ENCODE measurements at regions not wholly inside any gene's neighbourhood (a gene's known extent, or its start where the extent isn't known, plus 50 kb on each side); places are given as distances from the start of the nearest gene placed in this dataset.

GRCh38 chr22:47231759-47232158, 469.3 kb downstream of the TBC1D22A start:
- DNase-seq (ENCODE audit: low read depth) = no peak
- TF ChIP-seq, protein P1, sequence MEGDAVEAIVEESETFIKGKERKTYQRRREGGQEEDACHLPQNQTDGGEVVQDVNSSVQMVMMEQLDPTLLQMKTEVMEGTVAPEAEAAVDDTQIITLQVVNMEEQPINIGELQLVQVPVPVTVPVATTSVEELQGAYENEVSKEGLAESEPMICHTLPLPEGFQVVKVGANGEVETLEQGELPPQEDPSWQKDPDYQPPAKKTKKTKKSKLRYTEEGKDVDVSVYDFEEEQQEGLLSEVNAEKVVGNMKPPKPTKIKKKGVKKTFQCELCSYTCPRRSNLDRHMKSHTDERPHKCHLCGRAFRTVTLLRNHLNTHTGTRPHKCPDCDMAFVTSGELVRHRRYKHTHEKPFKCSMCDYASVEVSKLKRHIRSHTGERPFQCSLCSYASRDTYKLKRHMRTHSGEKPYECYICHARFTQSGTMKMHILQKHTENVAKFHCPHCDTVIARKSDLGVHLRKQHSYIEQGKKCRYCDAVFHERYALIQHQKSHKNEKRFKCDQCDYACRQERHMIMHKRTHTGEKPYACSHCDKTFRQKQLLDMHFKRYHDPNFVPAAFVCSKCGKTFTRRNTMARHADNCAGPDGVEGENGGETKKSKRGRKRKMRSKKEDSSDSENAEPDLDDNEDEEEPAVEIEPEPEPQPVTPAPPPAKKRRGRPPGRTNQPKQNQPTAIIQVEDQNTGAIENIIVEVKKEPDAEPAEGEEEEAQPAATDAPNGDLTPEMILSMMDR (IDR thresholded peaks at IDR 0.05; ENCODE audit: insufficient read depth, low read depth, low read length) = no peak
- CTCF ChIA-PET = no interaction called here
- H3K36me3 ChIP-seq (ENCODE audit: control insufficient read depth, insufficient read depth, low read length) = no peaks in the 10 kb centered on the region
- POLR2A ChIA-PET = no interaction called here
- H3K27me3 ChIP-seq (ENCODE audit: control insufficient read depth, insufficient read depth, low read length) = no peaks in the 10 kb centered on the region
- H3K4me3 ChIP-seq (ENCODE audit: low read depth, low read length) = no peak overlapping the region

DNA sequence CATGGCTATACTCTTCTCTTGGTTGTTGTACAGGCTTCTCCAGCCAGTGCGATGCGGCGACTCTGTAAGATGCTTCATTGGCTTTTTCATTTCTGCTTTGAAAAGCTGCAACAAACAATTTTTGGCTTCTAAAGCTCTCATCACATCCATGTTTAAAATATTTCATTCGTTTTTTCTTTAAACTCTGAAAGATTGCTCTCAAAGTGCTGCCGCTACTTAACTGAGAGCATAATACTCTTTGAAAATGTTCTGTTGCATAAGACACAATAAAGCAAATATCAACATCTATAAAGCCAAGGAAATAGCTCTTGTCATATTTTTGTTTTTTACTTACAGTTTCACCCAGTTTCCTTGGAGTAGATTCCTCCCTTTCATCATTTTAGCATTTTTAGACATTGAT, 468.3 kb downstream of the TBC1D22A start:
- H3K36me3 ChIP-seq (ENCODE audit: control insufficient read depth, insufficient read depth, low read length) = no peaks in the 10 kb centered on the region
- no peaks in the 10 kb centered on the region for H3K27me3 ChIP-seq (ENCODE audit: control insufficient read depth, insufficient read depth, low read length)
- ChIA-PET CTCF (interaction anchor here (1.1 kb wide), 1 partner anchor 27 kb away, joined by 3 read pairs; no protein-coding TSS in a partner anchor), POLR2A (no interaction called here)
- no peak overlapping the region for H3K4me3 ChIP-seq (ENCODE audit: low read depth, low read length)
- DNase-seq (ENCODE audit: low read depth) = no peak
- TF ChIP-seq, protein P1 (IDR thresholded peaks at IDR 0.05; ENCODE audit: insufficient read depth, low read depth, low read length) = no peak

DNA sequence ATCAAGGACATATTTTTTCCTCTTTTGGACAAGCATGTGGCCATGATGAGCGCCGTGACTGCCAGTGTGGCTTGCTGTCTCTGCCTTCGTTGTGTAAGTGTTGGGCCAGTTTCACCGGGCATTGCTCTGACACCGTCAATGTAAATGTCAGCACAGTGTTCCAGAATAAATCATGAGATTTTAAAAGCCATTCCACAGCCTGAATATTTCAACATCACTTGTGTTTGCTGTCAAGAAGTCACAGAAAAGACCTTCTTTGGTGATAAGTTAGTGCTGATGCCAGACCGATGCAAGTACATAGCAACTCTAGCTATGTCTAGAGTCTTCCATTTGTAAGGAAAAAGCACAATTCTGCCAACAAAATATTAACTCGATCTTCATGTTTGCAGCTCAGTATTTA, 467.8 kb downstream of the TBC1D22A start:
- Histone ChIP-seq H3K4me3 (ENCODE audit: low read depth, low read length) (no peak overlapping the region), H3K36me3 (ENCODE audit: control insufficient read depth, insufficient read depth, low read length) (no peaks in the 10 kb centered on the region), H3K27me3 (ENCODE audit: control insufficient read depth, insufficient read depth, low read length) (no peaks in the 10 kb centered on the region)
- CTCF ChIA-PET = interaction anchor here (1.1 kb wide), 1 partner anchor 26 kb away, joined by 3 read pairs; no protein-coding TSS in a partner anchor
- DNase-seq (ENCODE audit: low read depth) = no peak
- TF ChIP-seq, protein P1 (IDR thresholded peaks at IDR 0.05; ENCODE audit: insufficient read depth, low read depth, low read length) = no peak
- POLR2A ChIA-PET = no interaction called here

DNA sequence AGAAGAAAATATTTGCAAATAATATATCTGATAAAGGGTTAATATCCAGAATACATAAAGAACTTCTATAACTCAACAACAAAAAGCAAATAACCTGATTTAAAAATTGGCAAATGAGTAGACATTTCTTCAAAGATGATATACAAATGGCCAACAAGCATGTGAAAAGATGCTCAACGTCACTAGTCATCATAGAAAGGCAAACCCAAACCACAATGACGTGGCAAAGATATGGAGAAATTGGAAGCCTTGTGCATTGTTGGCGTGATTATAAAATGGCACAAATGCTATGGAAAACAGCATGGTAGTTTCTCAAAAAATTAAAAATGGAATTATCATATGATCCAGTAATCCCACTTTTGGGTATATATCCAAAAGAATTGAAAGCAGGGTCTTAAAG, 466.3 kb downstream of the TBC1D22A start:
- no peak for DNase-seq (ENCODE audit: low read depth)

DNA sequence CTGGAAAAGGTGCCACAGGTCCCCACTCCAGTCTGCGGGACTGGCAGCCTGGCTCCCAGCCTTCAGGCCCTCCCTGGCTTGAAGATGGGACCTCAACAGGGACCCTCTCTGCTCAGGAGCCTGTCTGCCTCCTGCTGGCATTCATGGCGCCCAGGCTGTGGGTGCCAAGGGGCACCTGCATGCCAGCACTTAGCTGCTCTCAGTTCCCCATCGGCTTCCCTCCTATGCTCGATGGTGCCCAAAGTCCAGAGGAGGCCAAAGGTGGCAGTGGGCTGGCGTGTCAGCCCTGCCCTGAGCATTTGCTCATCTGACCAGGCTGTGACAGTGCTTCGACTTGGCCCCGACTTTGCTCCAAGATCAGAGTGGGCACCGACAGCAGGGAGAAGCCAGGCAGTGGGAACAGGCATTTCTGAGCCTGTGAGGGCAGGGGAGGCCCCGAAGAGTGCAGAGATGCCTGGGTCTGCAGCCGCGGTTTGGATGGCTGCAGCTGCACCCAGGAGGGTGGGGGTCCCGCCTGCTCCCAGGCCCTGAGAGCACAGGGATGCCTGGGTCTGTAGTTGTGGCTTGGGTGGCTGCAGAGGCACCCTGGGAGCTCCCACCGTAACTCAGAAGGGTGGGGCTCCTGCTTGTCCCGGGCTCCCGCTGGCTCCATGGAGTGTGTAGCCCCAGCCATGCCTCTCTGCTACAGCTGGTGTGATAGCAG, 463.6 kb downstream of the TBC1D22A start:
- Histone ChIP-seq H3K36me3 (ENCODE audit: control insufficient read depth, insufficient read depth, low read length) (no peaks in the 10 kb centered on the region), H3K27me3 (ENCODE audit: control insufficient read depth, insufficient read depth, low read length) (no peaks in the 10 kb centered on the region), H3K4me3 (ENCODE audit: low read depth, low read length) (no peak overlapping the region)
- TF ChIP-seq, protein P1 (IDR thresholded peaks at IDR 0.05; ENCODE audit: insufficient read depth, low read depth, low read length) = no peak
- POLR2A ChIA-PET = no interaction called here
- no peak for DNase-seq (ENCODE audit: low read depth)
- CTCF ChIA-PET = interaction anchor here (1.0 kb wide), 1 partner anchor 13 kb away, joined by 3 read pairs; no protein-coding TSS in a partner anchor

More for the DNA sequence above, 466.3 kb downstream of the TBC1D22A start:
- H3K36me3 ChIP-seq (ENCODE audit: control insufficient read depth, insufficient read depth, low read length) = no peaks in the 10 kb centered on the region
- H3K4me3 ChIP-seq (ENCODE audit: low read depth, low read length) = no peak overlapping the region
- POLR2A ChIA-PET = no interaction called here
- CTCF ChIA-PET = no interaction called here
- TF ChIP-seq, protein P1 (IDR thresholded peaks at IDR 0.05; ENCODE audit: insufficient read depth, low read depth, low read length) = no peak
- no peaks in the 10 kb centered on the region for H3K27me3 ChIP-seq (ENCODE audit: control insufficient read depth, insufficient read depth, low read length)

All from BJ (cell line).